ENCODE measurements at regions not wholly inside any gene's neighbourhood (a gene's known extent, or its start where the extent isn't known, plus 50 kb on each side); places are given as distances from the start of the nearest gene placed in this dataset.
"Not testable (repeated sequence)": the region's sequence is repeated elsewhere in the genome, so short reads cannot be mapped to it uniquely, and the experiment has no call there.

- not testable (repeated sequence) for FAIRE-seq; DNase-seq (ENCODE audit: insufficient read length, low spot score)
These were observed 115.6 kb upstream of the FABP2 start for GRCh38 chr4:119437515-119437914.

GRCh38 chr4:119408561-119409224 is 86.8 kb upstream of the FABP2 start:
- FAIRE-seq; DNase-seq (ENCODE audit: insufficient read length, low spot score): not testable (repeated sequence)

GRCh38 chr4:119406721-119407460 is 85.0 kb upstream of the FABP2 start:
- not testable (repeated sequence) for FAIRE-seq; DNase-seq (ENCODE audit: insufficient read length, low spot score)

- not testable (repeated sequence) for FAIRE-seq
These were observed 84.1 kb upstream of the FABP2 start for GRCh38 chr4:119406041-119406440.

GRCh38 chr4:119402322-119403308 is 80.7 kb upstream of the FABP2 start:
- not testable (repeated sequence) for FAIRE-seq; DNase-seq (ENCODE audit: insufficient read length, low spot score)

More at GRCh38 chr4:119406041-119406440, 84.1 kb upstream of the FABP2 start:
- not testable (repeated sequence) for DNase-seq (ENCODE audit: insufficient read length, low spot score)

- DNase-seq (ENCODE audit: insufficient read length, low spot score); FAIRE-seq: not testable (repeated sequence)
These were observed 73.8 kb upstream of the FABP2 start for GRCh38 chr4:119395701-119396100.

GRCh38 chr4:119394826-119395225 is 72.9 kb upstream of the FABP2 start:
- DNase-seq (ENCODE audit: insufficient read length, low spot score) = no peak

GRCh38 chr4:119388791-119389190 is 66.9 kb upstream of the FABP2 start:
- not testable (repeated sequence) for DNase-seq (ENCODE audit: insufficient read length, low spot score); FAIRE-seq

More at GRCh38 chr4:119394826-119395225, 72.9 kb upstream of the FABP2 start:
- FAIRE-seq = no peak

- not testable (repeated sequence) for DNase-seq (ENCODE audit: insufficient read length, low spot score); FAIRE-seq
These were observed 52.7 kb upstream of the FABP2 start for GRCh38 chr4:119374616-119375015.

GRCh38 chr4:119372316-119373062 is 50.6 kb upstream of the FABP2 start:
- FAIRE-seq = peak; percentile 67
- DNase-seq (ENCODE audit: insufficient read length, low spot score) = not testable (repeated sequence)
